ENCODE measurements at regions not wholly inside any gene's neighbourhood (a gene's known extent, or its start where the extent isn't known, plus 50 kb on each side); places are given as distances from the start of the nearest gene placed in this dataset.
A peak's percentile ranks its signal among the peaks of the same experiment; 100 is the strongest.

GRCh38 chr12:130031041-130031440 is 127.2 kb upstream of the TMEM132D start:
- no peak overlapping the region for H3K4me3 Mint-ChIP-seq (ENCODE audit: low read depth)
- no peak for DNase-seq (ENCODE audit: low spot score, unreplicated experiment)
- H3K36me3 Mint-ChIP-seq (ENCODE audit: insufficient read depth) = no peaks in the 10 kb centered on the region
- H3K27me3 Mint-ChIP-seq = peaks cover 74% of the 10 kb centered on the region
- peaks cover 9% of the 10 kb centered on the region for H3K4me1 Mint-ChIP-seq (ENCODE audit: low read depth)
- H3K27ac Mint-ChIP-seq = no peak overlapping the region
- TF ChIP-seq CTCF (IDR thresholded peaks at IDR 0.05; ENCODE audit: unreplicated experiment) = no peak
- peaks cover 13% of the 10 kb centered on the region for H3K9me3 Mint-ChIP-seq (ENCODE audit: low read depth)

- no peaks in the 10 kb centered on the region for H3K36me3 Mint-ChIP-seq (ENCODE audit: insufficient read depth)
- H3K27me3 Mint-ChIP-seq = peaks cover 71% of the 10 kb centered on the region
- H3K9me3 Mint-ChIP-seq (ENCODE audit: low read depth) = peaks cover 13% of the 10 kb centered on the region
Measured at GRCh38 chr12:130031571-130032189, 127.9 kb upstream of the TMEM132D start.

DNA sequence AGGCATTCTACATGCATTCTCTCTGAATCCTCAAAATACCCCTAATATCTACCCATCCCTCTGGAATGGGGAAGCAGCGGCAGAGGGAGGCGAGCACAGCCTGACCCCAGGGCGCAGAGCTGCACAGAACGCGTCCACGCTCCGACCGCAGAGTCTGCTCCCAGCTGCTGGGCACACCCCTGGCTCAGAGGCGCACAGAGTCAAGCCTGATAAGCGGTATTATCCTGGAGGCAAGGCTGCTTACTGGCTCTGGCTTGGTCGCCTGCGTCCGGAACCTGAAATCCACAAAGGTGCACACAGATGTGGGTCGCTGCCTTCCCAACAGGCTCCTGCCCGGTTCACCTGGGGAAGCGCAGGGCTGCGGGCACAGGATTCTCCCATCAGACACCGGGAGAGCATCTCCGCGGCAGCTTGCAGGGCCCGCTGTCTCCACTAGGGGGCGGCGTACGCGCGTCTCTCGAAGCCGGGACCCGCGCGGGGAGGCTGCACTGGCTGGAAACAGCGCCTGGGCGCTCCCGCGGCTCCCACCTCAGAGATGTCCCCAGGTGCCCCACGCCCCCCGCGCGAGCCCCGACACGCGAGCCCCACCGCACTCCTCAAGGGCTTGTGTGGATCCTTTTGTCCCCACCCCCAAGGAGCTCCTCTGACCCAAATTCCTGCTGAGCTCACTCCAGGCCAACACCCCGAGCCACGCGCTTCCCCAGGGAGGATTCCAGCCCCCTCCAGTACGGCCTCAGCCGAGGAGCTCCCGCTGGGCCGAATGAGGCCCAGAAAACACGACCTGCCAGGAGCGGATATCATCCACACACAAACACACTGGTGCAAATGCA is 120.1 kb upstream of the FZD10 start:
- TF ChIP-seq CTCF (IDR thresholded peaks at IDR 0.05; ENCODE audit: unreplicated experiment) = peak; percentile 99
- peak; percentile 85 for DNase-seq (ENCODE audit: low spot score, unreplicated experiment)
- Mint-ChIP-seq H3K27me3 (peaks cover 81% of the 10 kb centered on the region), H3K4me1 (ENCODE audit: low read depth) (peaks cover 21% of the 10 kb centered on the region), H3K4me3 (ENCODE audit: low read depth) (no peak overlapping the region), H3K36me3 (ENCODE audit: insufficient read depth) (no peaks in the 10 kb centered on the region), H3K27ac (no peak overlapping the region), H3K9me3 (ENCODE audit: low read depth) (no peaks in the 10 kb centered on the region)

More at GRCh38 chr12:130031571-130032189, 127.9 kb upstream of the TMEM132D start:
- Mint-ChIP-seq H3K4me3 (ENCODE audit: low read depth) (no peak overlapping the region), H3K4me1 (ENCODE audit: low read depth) (peaks cover 9% of the 10 kb centered on the region), H3K27ac (no peak overlapping the region)
- DNase-seq (ENCODE audit: low spot score, unreplicated experiment) = peak; percentile 60
- peak; percentile 92 for TF ChIP-seq CTCF (IDR thresholded peaks at IDR 0.05; ENCODE audit: unreplicated experiment)

DNA sequence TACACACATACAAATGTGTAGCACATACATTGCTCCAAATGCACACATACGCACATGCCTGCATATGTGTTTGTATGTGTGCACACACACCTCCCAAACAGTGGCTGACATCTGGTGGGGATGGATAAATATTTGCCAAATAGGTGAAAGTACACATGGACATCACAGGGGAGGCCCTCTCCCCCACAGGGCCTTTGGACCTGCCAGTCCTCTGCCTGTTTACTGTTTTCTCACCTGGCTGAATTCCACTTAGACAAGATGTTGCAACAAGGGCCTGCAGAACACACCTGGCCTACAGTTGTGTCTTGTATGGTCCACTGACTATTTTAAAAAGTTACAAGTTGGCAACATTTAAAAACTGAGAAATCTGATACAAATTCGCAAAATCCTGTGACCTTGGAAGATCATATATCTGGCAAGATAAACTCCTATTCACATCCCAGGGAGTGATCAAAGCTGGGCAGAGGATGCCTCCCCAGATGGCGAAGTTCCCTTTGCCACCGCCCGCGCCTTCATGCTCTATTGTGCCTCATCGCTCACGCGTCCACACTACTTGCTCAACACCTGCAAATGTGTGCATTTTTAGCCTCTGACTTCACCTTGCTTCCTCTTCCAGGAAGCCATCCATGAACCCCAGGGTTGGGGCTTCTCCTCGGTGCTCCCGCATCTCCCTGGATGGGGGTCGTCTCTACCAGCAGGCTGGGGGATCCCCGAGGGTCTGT is 118.4 kb upstream of the FZD10 start:
- no peak for TF ChIP-seq CTCF (IDR thresholded peaks at IDR 0.05; ENCODE audit: unreplicated experiment)
- no peak overlapping the region for H3K27ac Mint-ChIP-seq
- no peak overlapping the region for H3K4me3 Mint-ChIP-seq (ENCODE audit: low read depth)
- H3K9me3 Mint-ChIP-seq (ENCODE audit: low read depth) = no peaks in the 10 kb centered on the region
- H3K27me3 Mint-ChIP-seq = peaks cover 81% of the 10 kb centered on the region
- H3K36me3 Mint-ChIP-seq (ENCODE audit: insufficient read depth) = no peaks in the 10 kb centered on the region
- peaks cover 21% of the 10 kb centered on the region for H3K4me1 Mint-ChIP-seq (ENCODE audit: low read depth)
- DNase-seq (ENCODE audit: low spot score, unreplicated experiment) = no peak

DNA sequence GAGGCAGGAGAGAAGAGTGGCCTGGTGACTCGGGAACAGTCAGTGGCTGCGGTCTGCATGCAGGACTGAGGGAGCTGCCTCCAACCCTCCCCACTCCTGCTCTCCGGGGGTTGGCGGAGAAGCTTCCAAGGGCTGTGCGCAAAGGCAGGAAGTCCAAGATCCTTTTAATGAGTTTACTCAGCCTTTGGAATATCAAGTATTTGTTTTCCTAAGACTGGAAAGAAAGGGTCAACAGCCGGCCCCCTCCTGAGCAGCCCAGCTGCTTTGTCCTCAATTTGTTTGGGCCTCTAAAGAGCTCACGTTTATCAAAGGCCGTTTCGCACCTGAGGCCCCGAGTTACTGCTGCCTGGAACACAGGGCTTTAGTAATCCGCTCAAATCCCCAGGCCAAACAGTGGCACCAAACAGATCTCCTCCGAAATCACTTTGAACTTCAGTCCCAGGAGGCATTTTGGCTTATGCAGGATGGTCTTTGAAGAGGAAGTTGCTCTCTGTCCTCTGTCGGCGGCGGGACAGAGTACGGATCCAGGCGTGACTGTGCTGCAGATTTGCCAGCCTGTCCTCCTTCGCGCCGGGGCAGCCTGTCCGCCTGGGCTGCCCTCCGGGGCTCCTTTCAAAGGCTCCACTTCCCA is 117.2 kb upstream of the FZD10 start:
- TF ChIP-seq CTCF (IDR thresholded peaks at IDR 0.05; ENCODE audit: unreplicated experiment) = no peak
- peak overlapping the region; percentile 91 for H3K27ac Mint-ChIP-seq
- no peaks in the 10 kb centered on the region for H3K36me3 Mint-ChIP-seq (ENCODE audit: insufficient read depth)
- peaks cover 21% of the 10 kb centered on the region for H3K4me1 Mint-ChIP-seq (ENCODE audit: low read depth)
- peaks cover 81% of the 10 kb centered on the region for H3K27me3 Mint-ChIP-seq
- H3K4me3 Mint-ChIP-seq (ENCODE audit: low read depth) = peak overlapping the region; percentile 38
- DNase-seq (ENCODE audit: low spot score, unreplicated experiment) = peak; percentile 30
- H3K9me3 Mint-ChIP-seq (ENCODE audit: low read depth) = no peaks in the 10 kb centered on the region

All from progenitor cell of endocrine pancreas (in vitro differentiated cells).